ENCODE measurements at regions not wholly inside any gene's neighbourhood (a gene's known extent, or its start where the extent isn't known, plus 50 kb on each side); places are given as distances from the start of the nearest gene placed in this dataset.

DNA sequence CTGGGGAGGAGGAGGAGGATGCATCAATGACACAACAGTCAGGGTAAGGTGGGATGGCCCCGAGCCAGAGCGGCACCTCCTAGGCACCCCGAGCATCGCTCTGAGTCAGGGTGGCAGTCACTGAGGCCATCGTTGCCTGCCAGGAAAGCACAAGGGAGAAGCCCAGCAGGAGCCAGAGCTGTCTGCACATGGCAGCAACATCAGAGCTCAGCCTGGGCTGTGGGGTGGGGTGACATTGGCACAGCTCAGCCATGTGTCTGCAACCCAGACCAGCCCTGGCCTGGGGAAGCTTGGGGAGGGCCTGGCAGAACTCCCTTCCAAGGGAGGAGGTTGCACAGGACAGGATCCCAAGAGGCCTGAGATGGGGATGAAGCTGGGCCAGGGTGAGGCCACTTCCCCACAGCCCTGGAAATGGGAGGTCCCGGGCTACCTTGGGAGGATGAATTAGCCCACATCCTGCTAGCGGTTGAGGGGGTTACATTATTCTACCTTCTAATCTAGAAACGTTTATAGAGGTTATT, 255.6 kb downstream of the MAFB start:
- no peak overlapping the region for H3K4me3 ChIP-seq (ENCODE audit: control insufficient read depth, low read depth, low read length)
- DNase-seq (ENCODE audit: low read depth) = no peak
- TF ChIP-seq, protein P1, sequence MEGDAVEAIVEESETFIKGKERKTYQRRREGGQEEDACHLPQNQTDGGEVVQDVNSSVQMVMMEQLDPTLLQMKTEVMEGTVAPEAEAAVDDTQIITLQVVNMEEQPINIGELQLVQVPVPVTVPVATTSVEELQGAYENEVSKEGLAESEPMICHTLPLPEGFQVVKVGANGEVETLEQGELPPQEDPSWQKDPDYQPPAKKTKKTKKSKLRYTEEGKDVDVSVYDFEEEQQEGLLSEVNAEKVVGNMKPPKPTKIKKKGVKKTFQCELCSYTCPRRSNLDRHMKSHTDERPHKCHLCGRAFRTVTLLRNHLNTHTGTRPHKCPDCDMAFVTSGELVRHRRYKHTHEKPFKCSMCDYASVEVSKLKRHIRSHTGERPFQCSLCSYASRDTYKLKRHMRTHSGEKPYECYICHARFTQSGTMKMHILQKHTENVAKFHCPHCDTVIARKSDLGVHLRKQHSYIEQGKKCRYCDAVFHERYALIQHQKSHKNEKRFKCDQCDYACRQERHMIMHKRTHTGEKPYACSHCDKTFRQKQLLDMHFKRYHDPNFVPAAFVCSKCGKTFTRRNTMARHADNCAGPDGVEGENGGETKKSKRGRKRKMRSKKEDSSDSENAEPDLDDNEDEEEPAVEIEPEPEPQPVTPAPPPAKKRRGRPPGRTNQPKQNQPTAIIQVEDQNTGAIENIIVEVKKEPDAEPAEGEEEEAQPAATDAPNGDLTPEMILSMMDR (IDR thresholded peaks at IDR 0.05; ENCODE audit: control insufficient read depth, insufficient read depth, low read depth, low read length, missing control alignments) = no peak

DNA sequence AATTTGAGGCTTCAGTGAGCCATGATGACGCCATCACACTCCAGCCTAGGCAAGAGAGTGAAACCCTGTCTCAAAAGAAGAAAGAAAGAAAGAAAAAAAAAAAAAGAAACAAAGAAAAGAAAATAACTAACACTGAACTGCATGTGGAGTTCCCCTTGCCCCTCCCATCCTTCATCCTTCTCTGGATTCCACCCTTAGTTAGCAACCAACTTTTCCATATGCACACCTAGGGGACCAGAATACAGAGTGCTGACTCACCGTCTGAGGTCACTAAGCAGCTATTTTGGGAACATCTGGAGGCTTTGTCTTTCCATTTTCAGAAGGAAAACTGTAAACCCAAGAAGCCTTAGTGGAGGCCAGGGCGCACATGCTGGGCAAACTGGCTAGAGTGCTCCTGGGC, 257.4 kb downstream of the MAFB start:
- H3K4me3 ChIP-seq (ENCODE audit: control insufficient read depth, low read depth, low read length) = no peak overlapping the region
- DNase-seq (ENCODE audit: low read depth) = no peak
- TF ChIP-seq, protein P1 (IDR thresholded peaks at IDR 0.05; ENCODE audit: control insufficient read depth, insufficient read depth, low read depth, low read length, missing control alignments) = no peak

DNA sequence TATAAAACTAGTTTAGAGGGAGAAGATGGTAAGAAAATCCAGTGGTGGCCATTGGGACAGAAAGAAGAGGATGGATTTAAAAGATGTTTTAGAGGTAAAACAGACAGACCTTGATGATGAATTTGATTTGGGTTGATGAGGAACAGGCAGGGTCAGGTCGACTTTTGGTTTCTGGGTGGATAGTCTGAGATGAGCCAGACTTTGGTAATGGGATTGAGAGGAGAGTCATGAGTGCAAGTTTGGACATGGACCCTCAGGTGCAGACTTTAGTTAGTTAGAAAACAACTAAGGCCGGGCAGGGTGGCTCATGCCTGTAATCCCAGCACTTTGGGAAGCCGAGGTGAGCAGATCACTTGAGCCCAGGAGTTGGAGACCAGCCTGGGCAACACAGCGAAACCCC, 257.9 kb downstream of the MAFB start:
- no peak overlapping the region for H3K4me3 ChIP-seq (ENCODE audit: control insufficient read depth, low read depth, low read length)
- TF ChIP-seq, protein P1 (IDR thresholded peaks at IDR 0.05; ENCODE audit: control insufficient read depth, insufficient read depth, low read depth, low read length, missing control alignments) = no peak
- no peak for DNase-seq (ENCODE audit: low read depth)

DNA sequence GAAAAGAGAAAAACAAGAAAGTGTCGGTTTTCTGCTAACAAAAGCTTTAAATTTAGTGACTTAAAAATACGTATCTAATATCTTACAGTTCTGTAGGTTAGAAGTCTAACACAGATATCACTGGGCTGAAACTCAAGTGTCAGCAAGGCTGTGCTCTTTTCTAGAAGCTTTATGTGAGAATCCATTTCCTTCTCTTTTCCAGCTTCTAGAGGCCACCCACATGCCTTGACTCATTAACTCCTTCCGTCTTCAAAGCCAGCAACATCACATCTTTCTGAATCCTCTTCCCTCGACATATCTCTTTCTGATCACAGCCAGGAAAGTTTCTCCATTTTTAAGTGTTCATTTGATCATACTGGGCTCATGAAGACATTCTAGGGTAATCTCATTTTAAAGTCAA, 262.0 kb downstream of the MAFB start:
- TF ChIP-seq, protein P1 (IDR thresholded peaks at IDR 0.05; ENCODE audit: control insufficient read depth, insufficient read depth, low read depth, low read length, missing control alignments) = no peak
- DNase-seq (ENCODE audit: low read depth) = no peak
- no peak overlapping the region for H3K4me3 ChIP-seq (ENCODE audit: control insufficient read depth, low read depth, low read length)

DNA sequence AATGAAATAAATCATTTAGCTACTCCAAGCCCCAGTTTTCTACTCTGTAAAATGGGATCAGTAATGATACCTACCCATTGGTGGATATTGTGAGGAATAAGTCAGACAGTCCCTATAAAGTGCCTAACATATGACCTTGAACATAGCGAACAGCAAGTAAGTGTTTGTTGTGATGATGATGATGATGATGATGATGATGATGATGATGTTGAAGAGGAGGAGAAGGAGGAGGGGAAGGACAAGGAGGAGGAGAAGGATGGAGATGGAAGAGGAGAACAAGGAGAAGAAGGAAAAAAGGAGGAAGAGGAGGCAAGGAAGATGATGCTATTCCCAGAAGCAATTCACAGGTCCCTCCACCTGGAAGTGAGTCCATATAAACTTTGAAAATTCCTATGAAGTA, 264.3 kb downstream of the MAFB start:
- H3K4me3 ChIP-seq (ENCODE audit: control insufficient read depth, low read depth, low read length) = no peak overlapping the region
- TF ChIP-seq, protein P1 (IDR thresholded peaks at IDR 0.05; ENCODE audit: control insufficient read depth, insufficient read depth, low read depth, low read length, missing control alignments) = no peak
- DNase-seq (ENCODE audit: low read depth) = no peak

DNA sequence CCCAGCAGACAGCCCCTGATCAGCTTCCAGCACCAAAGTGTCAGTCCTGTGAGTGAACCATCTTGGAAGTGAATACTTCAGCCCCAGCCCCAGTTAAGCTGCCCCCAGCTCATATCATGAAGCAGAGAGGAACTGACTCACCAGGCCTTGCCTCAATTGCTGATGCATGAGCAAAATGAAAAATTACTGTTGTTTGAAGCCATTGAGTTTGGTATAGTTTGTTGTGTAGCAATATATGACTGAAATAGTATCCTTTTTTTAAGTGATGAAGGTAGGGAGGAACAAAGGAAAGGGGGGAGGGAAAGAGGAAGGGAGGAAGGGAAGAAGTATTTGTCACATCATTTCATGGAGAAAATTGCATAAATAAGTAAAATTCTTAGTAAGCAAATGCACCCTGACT, 266.4 kb downstream of the MAFB start:
- no peak overlapping the region for H3K4me3 ChIP-seq (ENCODE audit: control insufficient read depth, low read depth, low read length)
- no peak for DNase-seq (ENCODE audit: low read depth)
- TF ChIP-seq, protein P1 (IDR thresholded peaks at IDR 0.05; ENCODE audit: control insufficient read depth, insufficient read depth, low read depth, low read length, missing control alignments) = no peak

DNA sequence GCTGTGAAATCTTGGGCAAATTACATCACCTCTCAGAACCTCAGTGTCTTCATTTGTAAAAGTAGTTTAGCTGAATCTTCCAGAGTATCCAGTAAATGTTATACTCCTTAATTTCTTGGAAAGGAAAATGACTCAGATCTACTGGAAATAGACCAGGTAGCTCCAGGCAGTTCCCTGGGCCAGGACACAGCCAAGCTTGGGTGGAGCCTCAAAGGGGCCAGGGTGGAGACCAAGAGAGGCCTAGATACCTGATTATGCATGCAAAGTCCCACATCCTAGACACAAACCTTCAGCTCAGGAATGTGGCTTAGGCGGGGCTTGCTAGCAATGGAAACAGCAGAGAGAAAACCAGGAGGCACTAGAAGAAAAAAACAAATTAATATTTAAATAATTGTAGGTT, 272.8 kb downstream of the MAFB start:
- H3K4me3 ChIP-seq (ENCODE audit: control insufficient read depth, low read depth, low read length) = no peak overlapping the region
- TF ChIP-seq, protein P1 (IDR thresholded peaks at IDR 0.05; ENCODE audit: control insufficient read depth, insufficient read depth, low read depth, low read length, missing control alignments) = no peak
- DNase-seq (ENCODE audit: low read depth) = no peak
